ENCODE measurements at regions not wholly inside any gene's neighbourhood (a gene's known extent, or its start where the extent isn't known, plus 50 kb on each side); places are given as distances from the start of the nearest gene placed in this dataset.
"Not testable (repeated sequence)": the region's sequence is repeated elsewhere in the genome, so short reads cannot be mapped to it uniquely, and the experiment has no call there.

GRCh38 chrX:500481-501010, 113.8 kb upstream of the PPP2R3B start:
- DNase-seq: no peak

GRCh38 chrX:506341-506740, 119.6 kb upstream of the PPP2R3B start:
- DNase-seq: no peak

- DNase-seq: no peak
These were observed 121.5 kb upstream of the PPP2R3B start for GRCh38 chrX:508163-508562.

- not testable (repeated sequence) for DNase-seq
These were observed 121.8 kb upstream of the SHOX start for GRCh38 chrX:508821-509220.

GRCh38 chrX:511089-511488, 119.5 kb upstream of the SHOX start:
- not testable (repeated sequence) for DNase-seq

- DNase-seq: no peak
These were observed 112.3 kb upstream of the SHOX start for GRCh38 chrX:518319-518718.

GRCh38 chrX:519741-520140, 110.8 kb upstream of the SHOX start:
- DNase-seq: no peak

GRCh38 chrX:522456-522855, 108.1 kb upstream of the SHOX start:
- DNase-seq: no peak

GRCh38 chrX:525134-525533, 105.5 kb upstream of the SHOX start:
- no peak for DNase-seq

GRCh38 chrX:526295-527224, 104.0 kb upstream of the SHOX start:
- no peak for DNase-seq

GRCh38 chrX:530726-531610, 99.6 kb upstream of the SHOX start:
- DNase-seq: no peak

GRCh38 chrX:531611-531936, 99.0 kb upstream of the SHOX start:
- no peak for DNase-seq

- DNase-seq: no peak
These were observed 95.8 kb upstream of the SHOX start for GRCh38 chrX:534804-535203.

GRCh38 chrX:536616-537015, 94.0 kb upstream of the SHOX start:
- DNase-seq: no peak

GRCh38 chrX:537151-537550, 93.4 kb upstream of the SHOX start:
- no peak for DNase-seq

- no peak for DNase-seq
These were observed 92.3 kb upstream of the SHOX start for GRCh38 chrX:538311-538710.

GRCh38 chrX:541006-541405, 89.6 kb upstream of the SHOX start:
- DNase-seq: not testable (repeated sequence)

- DNase-seq: no peak
These were observed 88.4 kb upstream of the SHOX start for GRCh38 chrX:542179-542578.

- no peak for DNase-seq
These were observed 85.1 kb upstream of the SHOX start for GRCh38 chrX:545452-545885.

GRCh38 chrX:550514-550913, 80.1 kb upstream of the SHOX start:
- no peak for DNase-seq

- DNase-seq: no peak
These were observed 79.3 kb upstream of the SHOX start for GRCh38 chrX:551306-551705.

- DNase-seq: no peak
These were observed 78.1 kb upstream of the SHOX start for GRCh38 chrX:552496-552895.

- DNase-seq: no peak
These were observed 76.3 kb upstream of the SHOX start for GRCh38 chrX:554271-554670.

All from activated effector memory CD4-positive, alpha-beta T cell treated with Interleukin-2 at 50 U/mL for 16 hours (primary cell).